Ramos (cell line): ENCODE measurements at regions not wholly inside any gene's neighbourhood (a gene's known extent, or its start where the extent isn't known, plus 50 kb on each side); places are given as distances from the start of the nearest gene placed in this dataset.

Source experiments
- in situ Hi-C: fragments of 300-500 bp; cut with MboI; formaldehyde crosslinking; loops from one replicate; pipeline ENCODE4 v1.14.3; 2022; ENCODE audit warnings: low sequenced_read_pairs; ENCODE audit not compliant: unreplicated experiment

DNA sequence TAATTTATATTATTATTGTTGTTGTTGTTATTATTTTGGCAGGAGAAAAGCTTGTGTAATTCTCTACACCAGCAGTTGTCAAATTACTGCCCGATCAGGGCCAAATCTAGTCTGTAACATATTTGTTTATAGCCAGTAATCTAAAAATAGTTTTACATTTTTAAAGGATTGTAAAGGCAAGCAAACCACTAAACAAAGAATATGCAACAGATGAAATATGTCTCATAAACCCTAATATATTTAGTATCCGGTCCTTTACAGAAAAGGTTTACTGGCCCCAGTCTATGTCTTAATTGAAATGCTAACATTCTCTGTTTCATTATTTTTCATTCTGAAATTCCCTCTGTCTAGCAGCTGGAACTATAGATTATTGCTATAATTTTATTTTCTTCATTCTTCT lies 709.5 kb downstream of the KCNJ2 start:
- in situ Hi-C loops = no loop called here

DNA sequence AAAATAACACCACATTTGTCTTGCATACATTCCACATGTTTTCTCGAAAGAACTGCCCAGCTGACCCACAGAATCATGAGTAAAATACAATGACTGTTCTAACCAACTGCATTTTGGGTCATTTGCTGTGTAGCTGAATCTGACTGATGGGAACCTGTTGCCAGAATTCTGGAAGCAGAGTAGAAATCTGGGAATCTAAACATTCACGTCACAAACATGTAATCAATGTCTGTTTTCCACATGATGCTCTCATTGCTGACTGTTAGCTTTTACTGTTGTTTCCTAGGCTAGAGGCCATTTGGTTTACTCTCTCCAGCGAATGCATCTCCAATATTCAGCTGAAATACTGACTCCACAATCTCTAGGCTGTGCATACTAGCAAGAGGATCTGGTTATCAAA lies 710.1 kb downstream of the KCNJ2 start:
- in situ Hi-C loops = no loop called here

DNA sequence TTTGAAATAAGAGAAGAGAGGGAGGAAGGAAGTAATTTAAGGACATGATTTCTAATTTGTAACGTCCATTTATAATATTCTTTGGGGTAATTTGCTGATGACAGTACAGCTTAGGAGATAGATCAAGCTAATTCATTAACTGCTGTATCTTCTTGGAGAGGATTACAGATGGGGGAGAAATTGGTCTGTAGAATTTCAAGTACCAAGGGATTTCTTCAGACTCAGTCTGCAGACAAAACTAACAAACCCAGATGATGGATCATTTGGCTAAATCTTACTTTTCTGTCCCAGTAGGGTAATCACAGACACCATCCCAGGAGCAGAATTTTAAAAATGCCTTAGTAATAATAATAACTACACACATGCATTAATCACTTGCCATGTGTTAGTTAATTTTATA lies 711.8 kb downstream of the KCNJ2 start:
- in situ Hi-C loops = no loop called here

DNA sequence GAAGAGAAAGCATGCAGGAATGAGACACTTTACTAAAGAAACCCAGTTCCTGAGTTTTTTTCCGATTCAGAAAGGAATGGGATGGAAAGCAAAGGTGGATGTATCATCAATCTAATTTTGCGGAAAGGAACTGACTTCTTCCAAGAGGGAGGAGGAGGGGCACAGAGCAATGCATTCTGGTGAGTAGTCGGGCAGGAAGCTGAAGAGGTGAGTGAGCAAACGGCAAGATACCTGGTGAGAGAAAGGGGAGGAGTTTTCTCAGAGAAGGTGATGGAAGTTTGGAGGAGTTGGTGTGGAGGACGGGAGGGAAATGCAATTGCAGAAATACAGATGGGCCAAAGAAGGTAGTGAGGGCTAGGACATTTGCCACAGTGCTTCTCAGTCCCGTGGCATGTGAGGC lies 713.2 kb downstream of the KCNJ2 start:
- in situ Hi-C loops = no loop called here

DNA sequence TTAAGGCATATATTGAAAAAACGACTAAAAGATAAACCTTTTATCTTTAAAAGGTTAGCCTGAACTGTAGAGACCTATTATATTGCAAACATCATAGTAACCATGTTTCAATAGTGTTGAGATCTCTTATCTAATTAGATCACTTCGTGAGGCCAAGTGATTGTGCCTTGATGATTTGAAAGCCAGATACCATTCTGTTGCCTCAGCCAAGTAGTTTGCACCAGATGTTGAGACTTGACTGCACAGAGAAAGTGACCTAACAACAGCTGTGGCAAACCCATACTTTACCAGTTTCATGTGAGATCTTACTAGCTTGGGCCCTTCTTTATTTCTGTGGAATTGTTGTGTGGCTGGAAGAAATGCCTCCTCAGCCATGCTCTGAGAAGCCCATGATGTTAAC lies 717.3 kb downstream of the KCNJ2 start:
- in situ Hi-C loops = no loop called here

DNA sequence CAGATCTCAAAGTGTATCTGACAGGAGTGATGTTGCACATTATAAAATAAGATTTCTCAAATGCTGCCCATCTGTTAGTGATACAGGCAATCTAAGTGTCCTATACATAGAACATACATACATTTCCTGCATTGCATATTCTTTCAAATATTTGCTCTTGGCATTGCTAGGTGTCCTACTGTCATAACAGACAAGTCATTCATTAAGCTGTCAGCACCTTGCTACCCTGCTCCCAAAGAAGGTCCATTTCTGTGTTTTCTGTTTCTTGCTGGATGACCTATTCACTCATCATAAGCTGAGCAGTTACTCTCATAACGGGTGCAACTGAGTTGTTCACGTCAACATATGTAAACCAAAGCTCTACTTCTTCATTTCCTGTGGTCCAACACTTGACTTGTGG lies 719.0 kb downstream of the KCNJ2 start:
- in situ Hi-C loops = no loop called here

DNA sequence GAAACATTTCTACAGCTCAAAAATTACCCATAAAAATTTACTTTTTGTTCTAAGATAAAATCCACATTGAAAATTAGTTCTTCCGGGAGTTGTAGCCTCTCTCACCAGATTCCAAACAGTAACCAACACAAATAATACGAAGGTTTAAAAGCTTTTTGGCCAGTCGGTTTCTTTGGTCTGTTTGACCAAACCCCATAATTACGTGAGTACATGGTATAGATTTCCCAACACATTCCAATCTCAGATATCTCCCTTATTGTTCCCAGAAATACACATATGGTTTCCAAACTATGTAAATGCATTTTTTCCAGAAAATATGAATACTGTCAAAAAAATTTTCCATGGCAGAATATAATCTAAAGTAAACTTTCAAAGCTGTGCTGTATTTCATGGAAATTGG lies 722.0 kb downstream of the KCNJ2 start:
- in situ Hi-C loops = no loop called here

DNA sequence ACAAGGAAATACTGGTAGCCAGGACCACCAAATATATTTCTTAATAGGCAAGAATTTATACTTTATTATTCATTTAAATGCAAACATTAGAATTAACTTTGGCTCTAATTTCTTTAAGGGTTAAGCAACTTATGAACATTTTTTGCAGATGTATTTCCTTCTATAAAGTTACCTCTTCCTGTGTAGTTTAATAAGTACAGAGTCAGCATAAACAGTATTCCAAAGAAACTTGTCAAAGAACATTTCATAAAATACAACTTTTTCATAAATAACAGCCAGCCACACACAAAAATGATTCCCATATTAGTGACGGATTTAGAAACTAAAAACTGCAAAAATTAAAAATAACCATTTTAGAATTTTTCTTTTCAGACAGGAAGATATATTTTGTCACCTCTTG lies 723.2 kb downstream of the KCNJ2 start:
- in situ Hi-C loops = no loop called here

DNA sequence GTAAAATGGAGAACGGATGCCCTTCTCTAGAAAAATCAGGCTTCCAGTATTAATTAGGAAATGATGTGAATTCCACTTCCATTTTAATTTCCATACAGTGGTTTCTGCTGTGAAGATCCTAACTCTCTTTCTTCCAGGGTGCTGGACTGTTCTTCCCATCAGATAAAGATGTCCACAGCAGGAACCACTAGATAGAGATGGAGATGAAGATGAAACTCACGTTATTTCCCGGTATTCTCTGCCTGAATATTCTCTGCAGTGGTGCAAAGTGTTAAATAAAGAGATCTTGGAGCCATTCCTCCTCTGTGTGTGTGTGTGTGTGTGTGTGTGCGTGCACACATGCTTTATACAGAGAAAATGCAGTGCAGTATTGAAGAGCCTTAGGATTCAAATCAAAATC lies 727.5 kb downstream of the KCNJ2 start:
- in situ Hi-C loops = no loop called here

DNA sequence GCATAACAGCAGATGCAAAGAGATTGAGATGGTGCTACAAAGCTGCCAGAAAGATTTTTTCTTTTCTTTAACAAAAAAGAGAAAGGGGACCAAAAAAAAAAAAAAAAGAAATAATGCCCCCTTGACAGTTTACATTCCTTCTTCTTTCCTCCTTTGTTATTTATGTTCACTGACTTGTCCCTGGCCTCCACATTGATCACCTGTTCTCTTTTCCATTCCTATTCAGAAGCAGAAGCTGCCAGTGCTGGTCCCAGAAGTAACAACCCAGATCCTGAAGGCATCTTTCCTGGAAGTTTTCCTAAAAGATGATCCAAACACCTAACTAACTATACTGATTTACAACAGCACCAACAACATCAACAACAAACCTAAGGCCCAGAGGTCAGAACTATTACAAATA lies 728.1 kb downstream of the KCNJ2 start:
- in situ Hi-C loops = no loop called here

DNA sequence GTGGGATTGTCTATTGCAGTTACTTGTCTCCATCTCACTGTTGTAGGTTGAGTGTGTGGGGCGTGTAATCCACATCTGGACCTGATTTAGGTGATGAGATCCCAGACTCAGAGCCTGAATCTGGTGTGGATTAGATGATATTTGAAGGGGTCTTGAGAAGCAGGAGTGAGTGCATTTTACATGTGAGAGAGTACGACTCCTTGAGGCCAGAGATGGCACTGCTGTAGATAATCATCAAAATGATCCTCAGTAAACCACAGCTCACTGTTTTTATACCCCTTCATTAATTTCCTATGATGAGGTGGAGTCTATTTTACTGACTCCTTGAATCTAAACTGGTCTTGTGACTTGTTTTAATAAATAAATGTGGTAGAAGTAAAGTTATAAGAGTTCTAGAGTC lies 732.5 kb downstream of the KCNJ2 start:
- in situ Hi-C loops = no loop called here

DNA sequence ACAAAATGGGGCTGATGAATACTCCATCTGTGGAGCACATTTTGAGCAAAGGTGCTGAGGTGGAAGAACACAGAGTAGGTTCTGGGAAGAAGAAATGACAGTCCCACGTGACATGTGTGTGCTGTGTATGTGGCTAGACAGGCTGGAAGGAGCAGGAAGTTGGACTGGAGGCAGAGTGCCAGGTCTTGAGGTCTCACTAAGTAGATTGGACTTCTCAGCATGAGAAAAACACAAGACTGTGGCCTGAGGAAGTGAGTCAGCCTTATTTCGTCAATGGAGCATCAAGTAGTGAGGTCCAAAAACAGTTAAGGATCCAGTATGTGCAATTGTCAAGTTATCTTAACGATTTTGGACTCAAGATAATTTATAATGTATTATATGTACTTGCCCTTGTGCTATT lies 736.5 kb downstream of the KCNJ2 start:
- in situ Hi-C loops = no loop called here

DNA sequence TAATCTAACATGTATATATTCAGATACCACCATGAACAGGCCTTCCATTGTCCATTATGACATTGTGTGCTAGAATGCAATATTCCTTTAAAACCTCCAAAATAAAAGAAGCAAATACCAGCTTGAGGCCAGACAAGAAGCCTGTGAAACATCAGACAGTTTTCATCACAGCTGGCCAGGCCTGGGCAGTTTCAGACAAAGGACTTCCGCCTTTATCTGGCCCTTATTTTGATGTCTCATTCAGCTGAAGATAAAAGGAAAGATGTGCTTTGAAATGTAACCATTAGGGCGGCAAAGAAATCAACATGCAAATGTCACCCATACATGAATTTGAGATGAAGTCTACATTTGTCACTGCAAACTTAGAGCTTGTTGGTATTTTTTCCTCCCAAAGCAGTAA lies 737.5 kb downstream of the KCNJ2 start:
- in situ Hi-C loops = no loop called here

DNA sequence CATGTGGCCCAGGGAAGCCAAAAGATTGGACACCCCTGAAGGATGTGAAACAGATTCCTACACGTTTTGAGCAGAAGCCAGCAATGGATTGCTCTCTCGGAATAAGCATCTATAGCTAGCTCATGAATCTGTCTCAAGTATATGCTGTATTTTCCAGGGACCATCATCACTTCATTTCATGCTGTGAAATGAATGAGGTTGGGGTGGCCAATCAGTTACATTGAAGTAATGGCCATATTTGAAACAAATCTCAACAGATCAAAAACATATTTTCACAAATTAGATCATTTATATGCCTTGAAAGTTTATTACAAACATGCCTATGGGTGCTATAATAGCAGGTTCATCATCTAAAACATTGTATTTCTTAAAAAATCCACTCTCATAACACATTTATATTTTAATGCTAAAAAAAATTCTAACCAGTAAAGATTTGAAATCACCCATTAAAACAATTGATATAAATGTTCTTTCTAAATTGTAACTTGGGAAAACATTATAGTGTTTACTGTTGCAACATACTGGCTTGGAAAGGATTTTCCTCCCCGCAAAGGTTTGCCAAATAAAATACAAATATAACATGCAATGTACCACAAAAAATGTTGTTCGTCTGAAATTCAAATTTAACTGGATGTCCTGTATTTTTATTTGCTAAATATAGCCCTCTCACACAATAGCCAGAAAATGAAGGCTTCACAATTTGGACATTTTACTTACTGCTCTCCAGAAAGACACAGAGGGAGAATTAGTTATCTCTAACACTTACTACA lies 743.6 kb downstream of the KCNJ2 start:
- in situ Hi-C loops = no loop called here

DNA sequence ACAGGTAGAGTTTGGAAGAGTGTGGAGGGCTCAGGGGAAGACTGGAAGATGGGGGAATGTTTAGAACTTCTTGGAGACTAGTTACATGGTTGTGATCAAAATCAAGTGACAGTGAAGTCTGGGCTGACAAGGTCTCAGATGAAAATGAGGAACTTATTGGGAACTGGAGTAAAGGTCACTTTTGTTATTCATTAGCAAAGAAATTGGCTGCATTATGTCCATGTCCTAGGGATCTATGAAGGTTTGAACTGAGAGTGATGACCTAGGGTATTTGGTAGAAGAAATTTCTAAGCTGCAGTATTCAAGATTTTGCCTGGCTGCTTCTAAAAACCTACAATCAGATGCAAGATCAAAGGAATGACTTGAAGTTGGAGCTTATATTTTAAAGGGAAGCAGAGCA lies 747.1 kb downstream of the KCNJ2 start:
- in situ Hi-C loops = no loop called here

DNA sequence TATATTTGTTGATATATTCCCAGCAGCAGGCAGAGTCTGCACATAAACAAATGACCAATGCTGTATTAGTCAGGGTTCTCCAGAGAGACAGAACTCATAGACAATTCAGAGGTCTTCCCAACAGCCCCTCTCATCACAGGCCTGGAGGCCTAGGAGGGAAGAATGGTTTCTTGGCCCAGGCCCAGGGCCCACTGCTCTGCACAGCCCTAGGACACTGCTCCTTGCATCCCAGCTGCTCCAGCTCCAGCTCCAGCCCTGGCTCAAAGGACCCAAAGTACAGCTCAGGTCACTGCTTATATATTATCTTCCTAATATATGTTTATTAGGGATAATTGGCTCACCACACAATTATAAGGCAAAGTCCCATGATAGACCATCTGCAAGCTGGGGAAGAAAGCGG lies 749.9 kb downstream of the KCNJ2 start:
- in situ Hi-C loops = no loop called here

DNA sequence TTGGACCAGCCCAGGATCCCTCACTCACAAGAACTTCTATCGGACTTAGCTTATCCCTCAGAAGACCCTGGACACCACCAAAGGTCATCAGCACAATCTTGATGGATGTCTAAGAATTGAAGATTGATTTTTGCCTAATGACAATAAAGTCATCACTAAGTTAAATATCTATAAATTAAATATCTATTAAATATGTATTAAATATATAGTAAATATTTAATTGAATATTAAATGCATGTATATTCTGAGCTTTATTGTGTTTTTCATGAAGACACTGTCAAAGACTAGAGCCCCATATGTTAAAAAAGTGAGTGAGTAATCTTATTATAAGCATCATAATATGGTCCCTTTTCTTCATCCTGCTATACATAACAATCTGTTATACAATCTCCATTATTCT lies 751.1 kb downstream of the KCNJ2 start:
- in situ Hi-C loops = no loop called here

DNA sequence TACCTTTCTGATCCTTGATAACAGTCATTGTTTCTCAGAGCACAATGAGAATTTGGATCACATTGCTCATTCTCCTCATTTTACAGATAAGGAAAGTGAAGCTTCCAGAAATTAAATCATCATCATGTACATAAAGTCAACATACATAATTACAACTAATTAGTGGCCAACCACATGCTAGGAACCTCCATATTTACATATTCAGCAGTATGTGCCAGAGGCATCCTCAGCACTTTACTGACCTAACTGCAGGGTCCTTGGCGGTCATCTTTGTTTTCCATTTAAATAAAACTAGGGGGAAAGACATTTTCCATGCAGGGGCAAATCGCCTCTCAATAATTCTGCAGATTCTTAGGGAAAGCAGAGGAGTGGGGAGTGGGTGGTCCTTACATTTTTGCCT lies 752.9 kb downstream of the KCNJ2 start:
- in situ Hi-C loops = no loop called here

DNA sequence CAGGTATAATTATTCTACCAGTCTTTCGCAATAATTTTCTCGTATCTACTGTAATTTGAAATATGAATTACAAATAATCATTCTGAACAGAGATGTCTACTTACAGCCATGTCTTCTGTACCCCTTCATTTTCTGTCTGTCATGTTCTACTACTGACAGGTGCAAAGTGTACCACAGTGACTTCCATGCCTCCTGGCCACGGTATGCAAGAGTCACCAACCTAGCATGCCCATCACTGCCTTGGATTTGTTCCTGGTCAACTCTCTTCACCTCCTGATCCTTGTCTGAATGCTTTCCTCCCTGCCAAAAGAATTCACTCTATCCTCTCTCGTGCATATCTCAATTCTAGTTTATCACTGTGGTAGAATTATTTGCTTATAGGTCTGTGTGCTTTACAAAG lies 755.4 kb downstream of the KCNJ2 start:
- in situ Hi-C loops = no loop called here

DNA sequence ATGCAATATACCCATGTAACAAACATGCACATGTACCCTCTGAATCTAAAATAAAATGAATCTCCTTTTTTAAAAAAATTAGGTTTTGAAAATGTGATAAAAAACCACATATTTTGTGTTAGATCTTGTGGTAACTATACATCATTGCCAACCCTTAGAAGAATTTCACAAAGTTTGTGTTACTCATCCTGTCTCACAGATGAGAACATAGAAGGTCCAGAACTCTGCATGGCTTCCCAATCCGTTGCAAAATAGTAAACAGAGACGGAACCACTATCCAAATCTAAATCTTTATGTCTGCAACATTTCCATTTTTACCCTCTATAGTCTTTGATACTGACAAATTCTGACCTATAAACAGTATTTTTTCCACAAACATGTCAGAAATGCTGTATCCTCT lies 759.9 kb downstream of the KCNJ2 start:
- in situ Hi-C loops = no loop called here

DNA sequence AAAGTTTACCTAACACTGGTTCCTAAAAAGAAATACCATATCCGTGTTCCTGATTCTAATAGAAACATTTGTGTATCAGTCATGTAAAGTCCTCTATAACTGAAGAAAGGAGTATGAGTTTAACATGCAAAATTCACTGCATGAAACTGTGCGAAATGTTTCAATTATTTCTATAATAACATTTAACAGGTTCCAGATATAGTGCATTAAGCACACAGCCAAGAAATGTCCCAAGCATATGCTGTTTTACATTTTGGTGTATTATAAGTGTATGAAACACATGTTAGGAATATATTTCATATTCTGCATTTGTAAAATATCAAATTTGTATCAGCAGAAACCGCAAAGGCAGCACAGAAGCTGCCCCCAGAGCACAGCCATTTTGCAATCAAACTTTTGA lies 764.9 kb downstream of the KCNJ2 start:
- in situ Hi-C loops = no loop called here

DNA sequence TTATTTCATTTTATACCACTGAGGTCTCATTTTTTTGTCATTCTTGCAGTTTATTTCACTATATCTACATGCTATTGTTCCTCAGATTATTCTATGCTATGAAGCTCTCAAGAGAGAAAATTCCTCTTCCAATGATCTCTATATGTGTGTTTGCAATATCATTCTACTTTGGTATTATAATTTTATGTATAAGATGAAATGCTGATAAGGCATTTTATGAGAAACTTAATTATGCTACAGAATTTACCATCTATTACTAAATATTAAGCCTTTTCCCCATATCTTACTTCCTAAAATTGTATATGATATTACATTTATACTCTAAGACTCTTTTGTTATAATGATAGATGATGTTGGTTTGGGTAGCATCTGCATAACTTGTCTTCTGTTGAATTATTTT lies 765.5 kb downstream of the KCNJ2 start:
- in situ Hi-C loops = no loop called here

DNA sequence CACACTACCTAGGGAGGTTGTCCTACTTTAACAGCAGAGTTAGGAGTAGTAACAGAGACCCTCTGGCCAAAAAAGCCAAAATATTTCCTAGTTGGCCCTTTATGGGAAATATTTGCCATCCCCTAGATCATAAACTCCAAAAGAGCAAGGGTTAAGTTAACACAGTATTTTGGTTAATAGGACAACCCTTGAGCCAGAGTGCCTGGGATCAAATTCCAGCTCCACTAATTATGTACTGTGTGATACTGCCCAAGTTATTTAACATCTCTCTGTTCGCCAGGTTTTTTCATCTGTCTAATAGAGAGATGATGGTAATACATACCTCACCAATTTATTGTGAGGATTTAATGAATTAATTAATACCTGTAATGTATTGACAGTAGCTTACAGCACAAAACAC lies 767.4 kb downstream of the KCNJ2 start:
- in situ Hi-C loops = no loop called here
